ENCODE measurements at regions not wholly inside any gene's neighbourhood (a gene's known extent, or its start where the extent isn't known, plus 50 kb on each side); places are given as distances from the start of the nearest gene placed in this dataset.

DNA sequence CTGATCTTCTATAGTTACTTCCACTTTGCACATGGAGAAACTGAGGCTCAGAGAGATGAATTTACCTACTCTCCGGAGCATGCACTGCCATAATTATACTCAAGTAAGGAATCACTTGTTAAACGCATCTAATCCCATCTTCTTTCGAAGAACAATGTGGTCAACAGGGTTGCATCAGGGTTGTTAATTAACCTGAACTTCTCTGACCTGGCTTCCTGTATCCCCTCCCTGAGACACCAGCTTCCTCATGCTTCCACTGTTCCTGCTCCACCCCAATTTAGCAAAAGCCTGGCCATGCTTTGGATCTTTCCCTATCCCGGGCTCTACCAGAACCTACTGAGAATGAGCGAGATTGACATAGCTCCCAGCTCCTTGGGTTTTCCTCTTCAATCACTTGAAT, 136.7 kb downstream of the SMIM20 start:
- ChIA-PET CTCF (no interaction called here), POLR2A (no interaction called here)
- H3K36me3 ChIP-seq (ENCODE audit: control insufficient read depth in 2 of 2, extremely low read depth in 1 of 2, insufficient read depth in 1 of 2, low read length in 1 of 2), result no peaks in the 10 kb centered on the region
- no peak overlapping the region for H3K27ac ChIP-seq (ENCODE audit: low read length)
- WGBS (ENCODE audit: insufficient coverage), result 92% methylated on average over 5 of the region's 5 CpGs
- Mint-ChIP-seq H3K27ac (no peak overlapping the region), H3K4me1 (peaks cover 0 to 3% (median 0%) of the 10 kb centered on the region in 3 donors), H3K27me3 (peaks cover 5 to 19% of the 10 kb centered on the region in 2 donors), H3K9me3 (peaks cover 0 to 5% (median 0%) of the 10 kb centered on the region in 3 donors), H3K36me3 (no peaks in the 10 kb centered on the region), H3K4me3 (no peak overlapping the region)
- ATAC-seq (replicated peaks in 1 of 4) (no peak), DNase-seq (no peak)
- no peak overlapping the region for H3K4me3 ChIP-seq (ENCODE audit: control insufficient read depth in 1 of 2, extremely low read depth in 1 of 2, low read length in 1 of 2)
- no peaks in the 10 kb centered on the region for H3K9me3 ChIP-seq
- H3K4me1 ChIP-seq (ENCODE audit: control insufficient read depth in 1 of 2, extremely low read depth in 1 of 2, insufficient read depth in 2 of 2, low read length in 2 of 2), result no peaks in the 10 kb centered on the region
- peaks cover 0 to 17% of the 10 kb centered on the region in 2 experiments for H3K27me3 ChIP-seq (replicated peaks in 1 of 2; ENCODE audit: control insufficient read depth in 2 of 2, extremely low read depth in 1 of 2, insufficient read depth in 2 of 2, low read length in 1 of 2)

DNA sequence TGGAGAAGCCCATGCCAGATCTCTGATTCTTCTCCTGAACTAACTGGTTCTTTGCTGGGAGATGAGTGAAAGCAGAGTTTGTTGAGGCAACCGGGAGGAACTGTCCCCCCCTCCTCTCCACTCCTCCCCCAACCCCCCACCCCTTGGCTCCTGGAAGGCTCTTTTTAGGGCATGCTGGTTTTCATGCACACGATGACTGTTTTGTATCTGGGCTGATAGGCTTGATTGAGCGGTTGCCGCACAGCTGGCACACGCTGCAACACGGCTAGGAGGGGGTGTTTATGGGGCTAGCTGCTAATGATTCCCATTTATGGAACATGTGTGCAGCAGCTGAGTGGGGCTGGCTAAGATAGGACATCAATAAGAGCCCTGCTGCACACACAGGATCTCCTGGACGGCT, 137.2 kb downstream of the SMIM20 start:
- H3K9me3 Mint-ChIP-seq, result peaks cover 0 to 3% (median 0%) of the 10 kb centered on the region in 3 donors
- peaks cover 5 to 16% of the 10 kb centered on the region in 2 donors for H3K27me3 Mint-ChIP-seq
- no peaks in the 10 kb centered on the region for H3K36me3 Mint-ChIP-seq
- ATAC-seq (replicated peaks in 1 of 4) (no peak), DNase-seq (no peak)
- H3K4me3 Mint-ChIP-seq, result no peak overlapping the region
- POLR2A ChIA-PET, result no interaction called here
- peaks cover 0 to 3% (median 0%) of the 10 kb centered on the region in 3 donors for H3K4me1 Mint-ChIP-seq
- Histone ChIP-seq H3K4me1 (ENCODE audit: control insufficient read depth in 1 of 2, extremely low read depth in 1 of 2, insufficient read depth in 2 of 2, low read length in 2 of 2) (no peaks in the 10 kb centered on the region), H3K4me3 (ENCODE audit: control insufficient read depth in 1 of 2, extremely low read depth in 1 of 2, low read length in 1 of 2) (no peak overlapping the region), H3K27ac (ENCODE audit: low read length) (no peak overlapping the region), H3K36me3 (ENCODE audit: control insufficient read depth in 2 of 2, extremely low read depth in 1 of 2, insufficient read depth in 1 of 2, low read length in 1 of 2) (no peaks in the 10 kb centered on the region), H3K9me3 (no peaks in the 10 kb centered on the region), H3K27me3 (replicated peaks in 1 of 2; ENCODE audit: control insufficient read depth in 2 of 2, extremely low read depth in 1 of 2, insufficient read depth in 2 of 2, low read length in 1 of 2) (peaks cover 0 to 21% of the 10 kb centered on the region in 2 experiments)
- H3K27ac Mint-ChIP-seq, result no peak overlapping the region
- CTCF ChIA-PET, result no interaction called here
- 94% methylated on average over 6 of the region's 7 CpGs for WGBS (ENCODE audit: insufficient coverage)

DNA sequence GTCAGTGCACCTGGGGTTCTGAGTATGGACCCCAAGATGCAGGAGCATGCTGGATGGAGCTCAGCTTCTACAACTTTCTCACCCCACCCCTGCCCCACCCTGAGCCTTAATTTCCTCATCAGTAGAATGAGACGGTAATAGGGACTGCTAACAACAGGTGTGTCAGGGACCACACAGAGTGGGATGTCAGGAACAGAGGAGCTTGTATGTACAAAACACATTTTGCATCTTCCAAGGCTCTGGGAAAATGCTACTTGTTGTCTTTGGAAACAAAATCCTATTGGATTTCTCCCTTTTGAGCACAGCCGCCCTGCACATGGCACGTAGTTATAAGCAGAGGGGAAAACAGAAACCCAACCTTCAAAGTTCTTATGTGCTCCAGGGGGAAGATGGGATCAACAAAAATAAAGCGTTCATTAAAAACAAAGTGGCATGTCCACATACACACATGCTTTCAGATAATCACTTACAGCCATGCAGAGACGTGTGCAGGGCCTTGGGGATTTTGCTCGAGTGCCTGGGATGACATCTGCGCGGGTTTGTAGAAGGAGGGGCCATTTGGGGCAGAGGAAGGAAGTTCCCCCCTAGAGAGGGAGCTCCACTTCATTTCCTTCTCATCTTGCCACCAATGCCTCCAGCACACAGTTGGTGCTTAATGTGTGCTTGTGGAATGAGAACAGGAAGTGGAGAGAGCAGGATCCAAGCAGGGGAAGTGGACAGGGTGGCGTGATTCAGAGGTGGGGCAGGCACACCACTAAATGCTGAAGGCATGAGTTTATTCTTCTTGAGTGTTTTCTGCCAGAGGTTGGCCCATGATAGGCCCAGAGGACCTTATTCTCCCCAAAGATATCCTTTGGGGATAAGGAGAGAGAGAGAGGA, 138.9 kb downstream of the SMIM20 start:
- Histone ChIP-seq H3K27ac (ENCODE audit: low read length) (no peak overlapping the region), H3K9me3 (no peaks in the 10 kb centered on the region), H3K27me3 (replicated peaks in 1 of 2; ENCODE audit: control insufficient read depth in 2 of 2, extremely low read depth in 1 of 2, insufficient read depth in 2 of 2, low read length in 1 of 2) (peaks cover 0 to 19% of the 10 kb centered on the region in 2 experiments), H3K4me3 (ENCODE audit: control insufficient read depth in 1 of 2, extremely low read depth in 1 of 2, low read length in 1 of 2) (no peak overlapping the region), H3K36me3 (ENCODE audit: control insufficient read depth in 2 of 2, extremely low read depth in 1 of 2, insufficient read depth in 1 of 2, low read length in 1 of 2) (no peaks in the 10 kb centered on the region), H3K4me1 (ENCODE audit: control insufficient read depth in 1 of 2, extremely low read depth in 1 of 2, insufficient read depth in 2 of 2, low read length in 2 of 2) (no peaks in the 10 kb centered on the region)
- no peak overlapping the region for H3K4me3 Mint-ChIP-seq
- H3K27me3 Mint-ChIP-seq, result peaks cover 5 to 16% of the 10 kb centered on the region in 2 donors
- no peak for ATAC-seq (replicated peaks in 1 of 4)
- H3K4me1 Mint-ChIP-seq, result peaks cover 0 to 3% (median 0%) of the 10 kb centered on the region in 3 donors
- ChIA-PET CTCF (no interaction called here), POLR2A (no interaction called here)
- no peak overlapping the region for H3K27ac Mint-ChIP-seq
- no peaks in the 10 kb centered on the region for H3K36me3 Mint-ChIP-seq
- WGBS (ENCODE audit: insufficient coverage), result 100% methylated on average over 1 of the region's 9 CpGs
- H3K9me3 Mint-ChIP-seq, result no peaks in the 10 kb centered on the region
- DNase-seq, result no peak

DNA sequence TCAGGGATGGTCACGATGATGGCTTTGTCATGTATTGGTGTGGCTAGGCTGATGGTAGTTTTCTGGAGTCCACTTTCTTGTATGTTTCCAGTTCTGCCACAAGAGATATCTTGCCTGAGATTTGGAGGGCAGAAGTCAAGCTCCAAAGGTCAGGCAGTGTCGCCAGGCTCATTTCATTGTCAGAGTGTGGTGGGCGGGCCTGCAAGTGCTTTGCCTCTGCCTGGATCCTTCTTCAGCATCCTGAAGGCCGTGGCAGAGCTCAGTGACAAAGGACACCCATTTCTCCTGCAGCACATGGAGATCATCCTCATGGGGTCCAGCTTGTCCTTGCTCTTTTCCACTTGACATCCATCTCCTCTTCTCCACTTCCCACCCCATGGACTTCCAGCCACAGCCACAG, 139.7 kb downstream of the SMIM20 start:
- WGBS (ENCODE audit: insufficient coverage), result 90% methylated on average over 3 of the region's 4 CpGs
- ATAC-seq (replicated peaks in 1 of 4), result no peak
- no peak overlapping the region for H3K27ac Mint-ChIP-seq

DNA sequence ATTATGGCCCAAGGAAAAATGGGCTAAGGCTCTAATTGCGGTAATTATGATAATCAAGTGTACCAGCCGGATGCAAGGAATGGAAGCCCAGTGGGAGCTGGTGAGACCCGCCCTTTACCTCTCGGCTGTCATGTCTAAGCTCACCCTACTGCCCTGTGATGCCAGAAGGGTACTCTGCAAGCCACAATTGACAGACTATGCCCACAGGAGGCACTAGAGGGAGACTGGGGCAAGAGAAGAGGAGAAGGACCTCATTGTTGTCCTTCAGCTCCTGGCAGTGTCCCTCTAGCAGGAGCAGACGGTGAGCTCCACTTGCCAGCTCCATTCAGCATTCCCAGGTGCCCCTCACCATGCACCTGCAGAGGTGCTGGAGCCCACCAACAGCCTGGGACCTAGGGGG, 141.8 kb downstream of the SMIM20 start:
- Histone ChIP-seq H3K36me3 (ENCODE audit: control insufficient read depth in 2 of 2, extremely low read depth in 1 of 2, insufficient read depth in 1 of 2, low read length in 1 of 2) (no peaks in the 10 kb centered on the region), H3K4me3 (ENCODE audit: control insufficient read depth in 1 of 2, extremely low read depth in 1 of 2, low read length in 1 of 2) (no peak overlapping the region), H3K27ac (ENCODE audit: low read length) (no peak overlapping the region), H3K27me3 (replicated peaks in 1 of 2; ENCODE audit: control insufficient read depth in 2 of 2, extremely low read depth in 1 of 2, insufficient read depth in 2 of 2, low read length in 1 of 2) (peaks cover 0 to 7% of the 10 kb centered on the region in 2 experiments), H3K4me1 (ENCODE audit: control insufficient read depth in 1 of 2, extremely low read depth in 1 of 2, insufficient read depth in 2 of 2, low read length in 2 of 2) (no peaks in the 10 kb centered on the region), H3K9me3 (no peaks in the 10 kb centered on the region)
- Mint-ChIP-seq H3K9me3 (peaks cover 0 to 6% (median 2%) of the 10 kb centered on the region in 3 donors), H3K27me3 (peaks cover 4 to 12% of the 10 kb centered on the region in 2 donors), H3K27ac (no peak overlapping the region), H3K4me1 (peaks cover 0 to 6% (median 0%) of the 10 kb centered on the region in 3 donors), H3K4me3 (no peak overlapping the region), H3K36me3 (no peaks in the 10 kb centered on the region)
- 97% methylated on average over 4 of the region's 5 CpGs for WGBS (ENCODE audit: insufficient coverage)
- DNase-seq (no peak), ATAC-seq (replicated peaks in 1 of 4) (no peak)
- ChIA-PET POLR2A (no interaction called here), CTCF (interaction anchor here in 1 of 2 donors (0.5 kb wide), 2 partner anchors 911 to 1326 kb away, joined by 3 read pairs; no protein-coding TSS in a partner anchor)

More for the DNA sequence above, 139.7 kb downstream of the SMIM20 start:
- Mint-ChIP-seq H3K4me1 (peaks cover 0 to 5% (median 0%) of the 10 kb centered on the region in 3 donors), H3K9me3 (no peaks in the 10 kb centered on the region), H3K4me3 (no peak overlapping the region), H3K27me3 (peaks cover 4 to 19% of the 10 kb centered on the region in 2 donors), H3K36me3 (no peaks in the 10 kb centered on the region)
- ChIA-PET POLR2A (no interaction called here), CTCF (no interaction called here)
- no peak for DNase-seq
- no peak overlapping the region for H3K27ac ChIP-seq (ENCODE audit: low read length)
- H3K9me3 ChIP-seq, result no peaks in the 10 kb centered on the region
- H3K36me3 ChIP-seq (ENCODE audit: control insufficient read depth in 2 of 2, extremely low read depth in 1 of 2, insufficient read depth in 1 of 2, low read length in 1 of 2), result no peaks in the 10 kb centered on the region
- H3K4me1 ChIP-seq (ENCODE audit: control insufficient read depth in 1 of 2, extremely low read depth in 1 of 2, insufficient read depth in 2 of 2, low read length in 2 of 2), result no peaks in the 10 kb centered on the region
- H3K4me3 ChIP-seq (ENCODE audit: control insufficient read depth in 1 of 2, extremely low read depth in 1 of 2, low read length in 1 of 2), result no peak overlapping the region
- H3K27me3 ChIP-seq (replicated peaks in 1 of 2; ENCODE audit: control insufficient read depth in 2 of 2, extremely low read depth in 1 of 2, insufficient read depth in 2 of 2, low read length in 1 of 2), result peaks cover 0 to 15% of the 10 kb centered on the region in 2 experiments

DNA sequence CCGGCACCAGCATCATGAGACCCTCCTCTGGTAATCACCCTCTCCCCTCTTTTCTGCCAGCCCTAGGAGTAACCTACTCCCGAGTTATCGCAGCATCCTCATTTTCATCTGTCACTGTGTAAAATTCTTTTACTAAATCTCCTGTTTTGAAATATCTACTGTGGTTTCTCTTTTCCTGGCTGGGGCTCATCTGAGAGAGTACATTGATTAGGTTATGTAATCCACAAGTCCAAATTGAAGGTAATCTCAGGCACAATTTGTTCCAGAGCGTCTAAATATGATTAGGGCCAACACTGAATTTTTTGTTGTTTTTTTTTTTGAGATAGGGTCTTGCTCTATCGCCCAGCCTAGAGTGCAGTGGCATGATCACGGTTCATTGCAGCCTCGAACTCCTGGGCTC, 142.4 kb downstream of the SMIM20 start:
- Mint-ChIP-seq H3K36me3 (no peaks in the 10 kb centered on the region), H3K4me1 (peaks cover 0 to 6% (median 0%) of the 10 kb centered on the region in 3 donors), H3K27me3 (peaks cover 2 to 14% of the 10 kb centered on the region in 2 donors), H3K4me3 (no peak overlapping the region), H3K9me3 (peaks cover 0 to 6% (median 2%) of the 10 kb centered on the region in 3 donors), H3K27ac (no peak overlapping the region)
- DNase-seq (no peak), ATAC-seq (replicated peaks in 1 of 4) (no peak)
- H3K4me3 ChIP-seq (ENCODE audit: control insufficient read depth in 1 of 2, extremely low read depth in 1 of 2, low read length in 1 of 2), result no peak overlapping the region
- H3K9me3 ChIP-seq, result no peaks in the 10 kb centered on the region
- H3K27me3 ChIP-seq (replicated peaks in 1 of 2; ENCODE audit: control insufficient read depth in 2 of 2, extremely low read depth in 1 of 2, insufficient read depth in 2 of 2, low read length in 1 of 2), result peaks cover 0 to 7% of the 10 kb centered on the region in 2 experiments
- ChIA-PET CTCF (interaction anchor here in 1 of 2 donors (0.5 to 0.9 kb wide), 3 partner anchors 12 to 1325 kb away, joined by 3 read pairs; no protein-coding TSS in a partner anchor), POLR2A (no interaction called here)
- H3K4me1 ChIP-seq (ENCODE audit: control insufficient read depth in 1 of 2, extremely low read depth in 1 of 2, insufficient read depth in 2 of 2, low read length in 2 of 2), result no peaks in the 10 kb centered on the region
- no peaks in the 10 kb centered on the region for H3K36me3 ChIP-seq (ENCODE audit: control insufficient read depth in 2 of 2, extremely low read depth in 1 of 2, insufficient read depth in 1 of 2, low read length in 1 of 2)
- 100% methylated on average over 2 of the region's 7 CpGs for WGBS (ENCODE audit: insufficient coverage)
- H3K27ac ChIP-seq (ENCODE audit: low read length), result no peak overlapping the region
